SK-N-SH (cell line): ENCODE measurements at regions not wholly inside any gene's neighbourhood (a gene's known extent, or its start where the extent isn't known, plus 50 kb on each side); places are given as distances from the start of the nearest gene placed in this dataset.
A peak's percentile ranks its signal among the peaks of the same experiment; 100 is the strongest.

ENCODE experiments used
- CTCF ChIA-PET: fragments of 300-600, 350-600 bp; formaldehyde crosslinking; extraction: SDS; loops from one replicate; lab custom pipeline; 2021; lab: Yijun Ruan, JAX
- POLR2A ChIA-PET: fragments of 350-600 bp; sonication (Branson Sonifier 250); formaldehyde crosslinking; extraction: SDS; loops from one replicate; lab custom pipeline; 2020; ENCODE audit warnings: antibody characterized with exemption, inconsistent platforms; lab: Yijun Ruan, JAX
- DNase-seq: peaks from one replicate; pipeline ENCODE4 v3.0.0; 2012
- H2AFZ ChIP-seq: fragments of 200-600 bp; sonication (generic); 2 replicates; pipeline ENCODE4 v1.8.1; 2016; ENCODE audit warnings: antibody characterized with exemption, mild to moderate bottlenecking, low read depth
- H3F3A ChIP-seq: fragments of 200-600 bp; sonication (generic); replicated peaks from 2 replicates; pipeline ENCODE3; 2016; ENCODE audit warnings: antibody characterized with exemption, mild to moderate bottlenecking; ENCODE audit not compliant: insufficient read depth
- H3K27ac ChIP-seq, 2 experiments: fragments of 200-500 bp in 1 of 2; fragments of 200-600 bp in 1 of 2; sonication (Bioruptor generic) in 1 of 2; sonication (generic), shearing (Covaris generic) in 1 of 2; 2 replicates each; pipeline versions ENCODE4 v1.5.1 to v1.6.1; 2014 to 2016; ENCODE audit warnings: low read depth in 2 of 2, inconsistent platforms in 1 of 2, low read length in 1 of 2, mild to moderate bottlenecking in 1 of 2, mixed read lengths in 1 of 2
- H3K27me3 ChIP-seq: fragments of 200-600 bp; sonication (generic), shearing (Covaris generic); 2 replicates; pipeline ENCODE4 v1.6.1; 2016; ENCODE audit warnings: mixed run types; ENCODE audit not compliant: insufficient read depth
- H3K36me3 ChIP-seq, 2 experiments: fragments of 200-500 bp in 1 of 2; fragments of 200-600 bp in 1 of 2; sonication (Bioruptor generic) in 1 of 2; sonication (generic) in 1 of 2; replicated peaks in 1 of 2; 2 replicates each; pipeline versions ENCODE3 to v1.5.1; 2014 to 2016; ENCODE audit warnings: low read length in 1 of 2, mild to moderate bottlenecking in 1 of 2; ENCODE audit not compliant: insufficient read depth in 2 of 2, control insufficient read depth in 1 of 2
- H3K4me1 ChIP-seq, 2 experiments: fragments of 200-500 bp in 1 of 2; fragments of 200-600 bp in 1 of 2; sonication (Bioruptor generic) in 1 of 2; sonication (generic), shearing (Covaris generic) in 1 of 2; 2 replicates each; pipeline versions ENCODE4 v1.5.1 to v1.6.1; 2014 to 2016; ENCODE audit warnings: low read depth in 1 of 2, low read length in 1 of 2, mixed run types in 1 of 2; ENCODE audit not compliant: insufficient read depth in 2 of 2, control insufficient read depth in 1 of 2
- H3K4me2 ChIP-seq: fragments of 200-600 bp; sonication (generic), shearing (Covaris generic); 2 replicates; pipeline ENCODE4 v1.6.1; 2017; ENCODE audit warnings: mixed run types
- H3K4me3 ChIP-seq, 2 experiments: fragments of 200-500 bp in 1 of 2; fragments of 200-600 bp in 1 of 2; sonication (Bioruptor generic) in 1 of 2; sonication (generic), shearing (Covaris generic) in 1 of 2; 2 replicates each; pipeline versions ENCODE4 v1.5.1 to v1.8.1; 2014 to 2016; ENCODE audit warnings: low read depth in 2 of 2, inconsistent platforms in 1 of 2, low read length in 1 of 2, mild to moderate bottlenecking in 1 of 2, mixed read lengths in 1 of 2, moderate library complexity in 1 of 2
- H3K79me2 ChIP-seq: fragments of 200-600 bp; sonication (generic); 2 replicates; pipeline ENCODE4 v1.8.1; 2017; ENCODE audit warnings: mild to moderate bottlenecking; ENCODE audit not compliant: insufficient read depth
- H3K9ac ChIP-seq: fragments of 200-600 bp; sonication (generic); 2 replicates; pipeline ENCODE4 v1.6.1; 2017; ENCODE audit warnings: mixed run types
- H3K9me2 ChIP-seq: fragments of 200-600 bp; sonication (generic); 2 replicates; pipeline ENCODE4 v1.6.1; 2017; ENCODE audit warnings: mixed run types
- H3K9me3 ChIP-seq: fragments of 200-600 bp; sonication (generic); 2 replicates; pipeline ENCODE4 v1.6.1; 2017; ENCODE audit warnings: mixed run types, mild to moderate bottlenecking, moderate library complexity
- H4K20me1 ChIP-seq: fragments of 200-600 bp; sonication (generic); 2 replicates; pipeline ENCODE4 v1.6.1; 2017; ENCODE audit warnings: mild to moderate bottlenecking, mixed run types; ENCODE audit not compliant: insufficient read depth
- ELF1 ChIP-seq: IDR thresholded peaks from 2 replicates; pipeline ENCODE4 v1.4.0; 2012
- EP300 ChIP-seq, 2 experiments: IDR thresholded peaks; 2 replicates each; pipeline versions ENCODE4 v1.4.0 to v1.6.1; 2012; ENCODE audit warnings: borderline replicate concordance in 1 of 2, low read depth in 1 of 2, low read length in 1 of 2
- FOXJ3 ChIP-seq: sonication (generic); formaldehyde crosslinking; IDR thresholded peaks from 2 replicates; pipeline ENCODE4 v1.5.1; 2020; ENCODE audit warnings: mild to moderate bottlenecking, missing genetic modification reagents
- FOXM1 ChIP-seq: IDR thresholded peaks from 2 replicates; pipeline ENCODE4 v1.4.0; 2012; ENCODE audit warnings: low read depth, mild to moderate bottlenecking
- GABPA ChIP-seq: IDR thresholded peaks from 2 replicates; pipeline ENCODE4 v1.4.0; 2012; ENCODE audit warnings: low read depth, mild to moderate bottlenecking
- GATA2 ChIP-seq: sonication (generic); formaldehyde crosslinking; IDR thresholded peaks from 2 replicates; pipeline ENCODE4 v1.5.0; 2020; ENCODE audit warnings: mild to moderate bottlenecking, missing genetic modification reagents
- JUND ChIP-seq: IDR thresholded peaks from 2 replicates; pipeline ENCODE4 v1.4.0; 2012
- MAX ChIP-seq: IDR thresholded peaks from 2 replicates; pipeline ENCODE4 v1.4.0; 2012; ENCODE audit warnings: low read depth
- MXI1 ChIP-seq: IDR thresholded peaks from 2 replicates; pipeline ENCODE4 v1.6.1; 2012; ENCODE audit warnings: mild to moderate bottlenecking, low read depth, low read length, improper control_type of control experiment
- NFIC ChIP-seq: IDR thresholded peaks from 2 replicates; pipeline ENCODE4 v1.4.0; 2012; ENCODE audit warnings: borderline replicate concordance
- NRF1 ChIP-seq: IDR thresholded peaks from 2 replicates; pipeline ENCODE4 v1.6.1; 2012; ENCODE audit warnings: low read depth, mild to moderate bottlenecking, low read length
- PBX3 ChIP-seq: IDR thresholded peaks from 2 replicates; pipeline ENCODE4; 2012
- POLR2AphosphoS5 ChIP-seq: IDR thresholded peaks from 2 replicates; pipeline ENCODE4 v1.6.1; 2012; ENCODE audit warnings: low read depth, low read length
- SIN3A ChIP-seq: IDR thresholded peaks from 2 replicates; pipeline ENCODE4 v1.6.1; 2012; ENCODE audit warnings: low read depth, mild to moderate bottlenecking, low read length, moderate library complexity, borderline replicate concordance
- TAF1 ChIP-seq: IDR thresholded peaks from 2 replicates; pipeline ENCODE4 v1.6.1; 2012; ENCODE audit warnings: low read depth, mild to moderate bottlenecking, low read length, moderate library complexity, borderline replicate concordance
- TCF12 ChIP-seq: IDR thresholded peaks from 2 replicates; pipeline ENCODE4 v1.4.0; 2012
- TEAD4 ChIP-seq: IDR thresholded peaks from 2 replicates; pipeline ENCODE4 v1.4.0; 2012; ENCODE audit warnings: mild to moderate bottlenecking, borderline replicate concordance; ENCODE audit not compliant: insufficient read depth
- WGBS: methylation state at CpG from one replicate; pipeline ENCODE4 v1.1.6; 2017; ENCODE audit warnings: low lambda C conversion rate; 5-methylcytosine and 5-hydroxymethylcytosine counted together
- TF ChIP-seq, protein P1 (sequence below): IDR thresholded peaks from 2 replicates; pipeline ENCODE4 v1.4.0; 2012; ENCODE audit warnings: low read depth, borderline replicate concordance
- TF ChIP-seq, protein P2 (sequence below): fragments of 150-350 bp; IDR thresholded peaks from 2 replicates; pipeline ENCODE4 v1.6.1; 2016; ENCODE audit warnings: mild to moderate bottlenecking, low read depth, low read length
- TF ChIP-seq, protein P3 (sequence below): fragments of 200-600 bp; sonication (generic); IDR thresholded peaks from 2 replicates; pipeline ENCODE4 v1.6.1; 2017; ENCODE audit warnings: antibody characterized with exemption, mild to moderate bottlenecking, moderate library complexity

- TF ChIP-seq, protein P1, sequence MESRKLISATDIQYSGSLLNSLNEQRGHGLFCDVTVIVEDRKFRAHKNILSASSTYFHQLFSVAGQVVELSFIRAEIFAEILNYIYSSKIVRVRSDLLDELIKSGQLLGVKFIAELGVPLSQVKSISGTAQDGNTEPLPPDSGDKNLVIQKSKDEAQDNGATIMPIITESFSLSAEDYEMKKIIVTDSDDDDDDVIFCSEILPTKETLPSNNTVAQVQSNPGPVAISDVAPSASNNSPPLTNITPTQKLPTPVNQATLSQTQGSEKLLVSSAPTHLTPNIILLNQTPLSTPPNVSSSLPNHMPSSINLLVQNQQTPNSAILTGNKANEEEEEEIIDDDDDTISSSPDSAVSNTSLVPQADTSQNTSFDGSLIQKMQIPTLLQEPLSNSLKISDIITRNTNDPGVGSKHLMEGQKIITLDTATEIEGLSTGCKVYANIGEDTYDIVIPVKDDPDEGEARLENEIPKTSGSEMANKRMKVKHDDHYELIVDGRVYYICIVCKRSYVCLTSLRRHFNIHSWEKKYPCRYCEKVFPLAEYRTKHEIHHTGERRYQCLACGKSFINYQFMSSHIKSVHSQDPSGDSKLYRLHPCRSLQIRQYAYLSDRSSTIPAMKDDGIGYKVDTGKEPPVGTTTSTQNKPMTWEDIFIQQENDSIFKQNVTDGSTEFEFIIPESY = no peak
- no peak for TF ChIP-seq TAF1
- TF ChIP-seq ELF1 = no peak
- no peak for TF ChIP-seq PBX3
- TF ChIP-seq SIN3A = no peak
- TF ChIP-seq MXI1 = no peak
- TF ChIP-seq EP300 (IDR thresholded peaks at IDR 0.05; ENCODE audit: borderline replicate concordance in 1 of 2, low read depth in 1 of 2, low read length in 1 of 2) = no peak
- TF ChIP-seq MAX = no peak
- no peak for TF ChIP-seq JUND
- Histone ChIP-seq H3K9me2 (no peaks in the 10 kb centered on the region), H3K9me3 (no peaks in the 10 kb centered on the region), H3K36me3 (no peaks in the 10 kb centered on the region), H3K79me2 (no peaks in the 10 kb centered on the region), H3K9ac (peak overlapping the region; percentile 4; the same call in 1 of the 2 replicates), H3K4me3 (no peak overlapping the region), H3F3A (peaks cover 41% of the 10 kb centered on the region), H3K4me1 (peaks cover 0 to 4% of the 10 kb centered on the region in 2 experiments; a peak in 1 of 4 replicates), H3K27ac (peak overlapping the region in 1 of 2 experiments; percentile 75; a peak in 3 of 4 replicates), H2AFZ (no peak overlapping the region), H4K20me1 (no peaks in the 10 kb centered on the region), H3K27me3 (no peaks in the 10 kb centered on the region), H3K4me2 (no peak overlapping the region)
- ChIA-PET CTCF (no interaction called here), POLR2A (no interaction called here)
- WGBS = 60% methylated on average over 3 of the region's 3 CpGs
- no peak for DNase-seq
These were observed 185.4 kb downstream of the POSTN start for GRCh38 chr13:37413161-37413560.

- H2AFZ ChIP-seq = 0 out of 2 replicates have a peak overlapping the region, but pooled peaks have one; percentile 47
- H3K27me3 ChIP-seq = no peaks in the 10 kb centered on the region
- H3K4me3 ChIP-seq = no peak overlapping the region
- H3K9me3 ChIP-seq = no peaks in the 10 kb centered on the region
- DNase-seq = no peak
- no peaks in the 10 kb centered on the region for H3K9me2 ChIP-seq
- no peaks in the 10 kb centered on the region for H3K79me2 ChIP-seq
- no peaks in the 10 kb centered on the region for H4K20me1 ChIP-seq
- CTCF ChIA-PET = no interaction called here
- peaks cover 0 to 4% of the 10 kb centered on the region in 2 experiments; a peak in 1 of 4 replicates for H3K4me1 ChIP-seq
- no peaks in the 10 kb centered on the region for H3K36me3 ChIP-seq
- peak overlapping the region; percentile 4; the same call in 1 of the 2 replicates for H3K9ac ChIP-seq
- peaks cover 38% of the 10 kb centered on the region for H3F3A ChIP-seq
- POLR2A ChIA-PET = no interaction called here
- peak overlapping the region in 1 of 2 experiments; percentile 75; a peak in 3 of 4 replicates for H3K27ac ChIP-seq
- 20% methylated on average over 2 of the region's 2 CpGs for WGBS
- no peak overlapping the region for H3K4me2 ChIP-seq
- TF ChIP-seq, protein P2, sequence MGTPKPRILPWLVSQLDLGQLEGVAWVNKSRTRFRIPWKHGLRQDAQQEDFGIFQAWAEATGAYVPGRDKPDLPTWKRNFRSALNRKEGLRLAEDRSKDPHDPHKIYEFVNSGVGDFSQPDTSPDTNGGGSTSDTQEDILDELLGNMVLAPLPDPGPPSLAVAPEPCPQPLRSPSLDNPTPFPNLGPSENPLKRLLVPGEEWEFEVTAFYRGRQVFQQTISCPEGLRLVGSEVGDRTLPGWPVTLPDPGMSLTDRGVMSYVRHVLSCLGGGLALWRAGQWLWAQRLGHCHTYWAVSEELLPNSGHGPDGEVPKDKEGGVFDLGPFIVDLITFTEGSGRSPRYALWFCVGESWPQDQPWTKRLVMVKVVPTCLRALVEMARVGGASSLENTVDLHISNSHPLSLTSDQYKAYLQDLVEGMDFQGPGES = no peak
- TF ChIP-seq NRF1 = no peak
- no peak for TF ChIP-seq SIN3A
- TF ChIP-seq ELF1 = no peak
- no peak for TF ChIP-seq GATA2 (CRISPR knock-in tag)
- TF ChIP-seq MXI1 = no peak
- TF ChIP-seq FOXJ3 (CRISPR knock-in tag) = no peak
- TF ChIP-seq FOXM1 = 0 out of 2 replicates have a peak, but pooled peaks have one; percentile 34
- no peak; the same call in 1 of the 2 replicates for TF ChIP-seq NFIC
- peak; percentile 58; the same call in 1 of the 2 replicates for TF ChIP-seq TEAD4
- no peak for TF ChIP-seq TAF1
- TF ChIP-seq, protein P3, sequence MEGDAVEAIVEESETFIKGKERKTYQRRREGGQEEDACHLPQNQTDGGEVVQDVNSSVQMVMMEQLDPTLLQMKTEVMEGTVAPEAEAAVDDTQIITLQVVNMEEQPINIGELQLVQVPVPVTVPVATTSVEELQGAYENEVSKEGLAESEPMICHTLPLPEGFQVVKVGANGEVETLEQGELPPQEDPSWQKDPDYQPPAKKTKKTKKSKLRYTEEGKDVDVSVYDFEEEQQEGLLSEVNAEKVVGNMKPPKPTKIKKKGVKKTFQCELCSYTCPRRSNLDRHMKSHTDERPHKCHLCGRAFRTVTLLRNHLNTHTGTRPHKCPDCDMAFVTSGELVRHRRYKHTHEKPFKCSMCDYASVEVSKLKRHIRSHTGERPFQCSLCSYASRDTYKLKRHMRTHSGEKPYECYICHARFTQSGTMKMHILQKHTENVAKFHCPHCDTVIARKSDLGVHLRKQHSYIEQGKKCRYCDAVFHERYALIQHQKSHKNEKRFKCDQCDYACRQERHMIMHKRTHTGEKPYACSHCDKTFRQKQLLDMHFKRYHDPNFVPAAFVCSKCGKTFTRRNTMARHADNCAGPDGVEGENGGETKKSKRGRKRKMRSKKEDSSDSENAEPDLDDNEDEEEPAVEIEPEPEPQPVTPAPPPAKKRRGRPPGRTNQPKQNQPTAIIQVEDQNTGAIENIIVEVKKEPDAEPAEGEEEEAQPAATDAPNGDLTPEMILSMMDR = no peak
- no peak for TF ChIP-seq POLR2AphosphoS5
- no peak for TF ChIP-seq MAX
- peak; percentile 15 to 71; a peak in 2 of 4 replicates for TF ChIP-seq EP300 (IDR thresholded peaks at IDR 0.05; ENCODE audit: borderline replicate concordance in 1 of 2, low read depth in 1 of 2, low read length in 1 of 2)
- TF ChIP-seq JUND = peak; percentile 51
- TF ChIP-seq TCF12 = peak; percentile 78
- TF ChIP-seq GABPA = no peak
These were observed 186.2 kb downstream of the POSTN start for GRCh38 chr13:37412241-37412921.
